ENCODE measurements at regions not wholly inside any gene's neighbourhood (a gene's known extent, or its start where the extent isn't known, plus 50 kb on each side); places are given as distances from the start of the nearest gene placed in this dataset.
"Not testable (repeated sequence)": the region's sequence is repeated elsewhere in the genome, so short reads cannot be mapped to it uniquely, and the experiment has no call there.

- no peak overlapping the region for H3K4me3 ChIP-seq (ENCODE audit: low read depth, low read length)
- DNase-seq (ENCODE audit: low read depth), result no peak
- no peak for TF ChIP-seq CTCF (IDR thresholded peaks at IDR 0.05; ENCODE audit: insufficient read depth, low read depth, low read length, missing control alignments)
These were observed 619.6 kb downstream of the KCTD12 start for GRCh38 chr13:76266561-76266960.

- DNase-seq (ENCODE audit: low read depth), result no peak
- H3K4me3 ChIP-seq (ENCODE audit: low read depth, low read length), result no peak overlapping the region
- no peak for TF ChIP-seq CTCF (IDR thresholded peaks at IDR 0.05; ENCODE audit: insufficient read depth, low read depth, low read length, missing control alignments)
These were observed 614.1 kb downstream of the LMO7 start for GRCh38 chr13:76250211-76250610.

- DNase-seq (ENCODE audit: low read depth), result no peak
- no peak overlapping the region for H3K4me3 ChIP-seq (ENCODE audit: low read depth, low read length)
- no peak for TF ChIP-seq CTCF (IDR thresholded peaks at IDR 0.05; ENCODE audit: insufficient read depth, low read depth, low read length, missing control alignments)
These were observed 609.8 kb downstream of the LMO7 start for GRCh38 chr13:76245920-76246319.

- DNase-seq (ENCODE audit: low read depth), result no peak
- TF ChIP-seq CTCF (IDR thresholded peaks at IDR 0.05; ENCODE audit: insufficient read depth, low read depth, low read length, missing control alignments), result no peak
- H3K4me3 ChIP-seq (ENCODE audit: low read depth, low read length), result no peak overlapping the region
These were observed 609.1 kb downstream of the LMO7 start for GRCh38 chr13:76245211-76245610.

GRCh38 chr13:76243120-76243519 lies 607.0 kb downstream of the LMO7 start:
- not testable (repeated sequence) for H3K4me3 ChIP-seq (ENCODE audit: low read depth, low read length); DNase-seq (ENCODE audit: low read depth)

GRCh38 chr13:76239031-76239680 lies 603.0 kb downstream of the LMO7 start:
- no peak overlapping the region for H3K4me3 ChIP-seq (ENCODE audit: low read depth, low read length)
- TF ChIP-seq CTCF (IDR thresholded peaks at IDR 0.05; ENCODE audit: insufficient read depth, low read depth, low read length, missing control alignments), result no peak
- no peak for DNase-seq (ENCODE audit: low read depth)

- DNase-seq (ENCODE audit: low read depth), result no peak
- TF ChIP-seq CTCF (IDR thresholded peaks at IDR 0.05; ENCODE audit: insufficient read depth, low read depth, low read length, missing control alignments), result no peak
- H3K4me3 ChIP-seq (ENCODE audit: low read depth, low read length), result no peak overlapping the region
These were observed 595.5 kb downstream of the LMO7 start for GRCh38 chr13:76231522-76232167.

Measured in GM12865 (cell line).